GM18951 (cell line): ENCODE measurements at regions not wholly inside any gene's neighbourhood (a gene's known extent, or its start where the extent isn't known, plus 50 kb on each side); places are given as distances from the start of the nearest gene placed in this dataset.

Source experiments
- POLR2A ChIP-seq: IDR thresholded peaks from 4 replicates; pipeline ENCODE4 v1.6.1; 2011; ENCODE audit warnings: mild to moderate bottlenecking; ENCODE audit not compliant: insufficient read length, insufficient read depth; ENCODE audit errors: extremely low read depth
- in situ Hi-C: fragments of 300-500 bp; cut with MboI; formaldehyde crosslinking; loops from one replicate; pipeline ENCODE4 v1.12.0; 2022; ENCODE audit warnings: low sequenced_read_pairs, mixed read lengths, inconsistent platforms; ENCODE audit not compliant: unreplicated experiment

GRCh38 chr16:11459722-11460121 lies 114.5 kb downstream of the RMI2 start:
- no peak for TF ChIP-seq POLR2A
- in situ Hi-C loops, result no loop called here

- TF ChIP-seq POLR2A, result no peak
- in situ Hi-C loops, result no loop called here
Observed at GRCh38 chr16:11460820-11461594, 115.7 kb downstream of the RMI2 start.

GRCh38 chr16:11461595-11461990 lies 116.3 kb downstream of the RMI2 start:
- TF ChIP-seq POLR2A, result no peak
- in situ Hi-C loops, result no loop called here

DNA sequence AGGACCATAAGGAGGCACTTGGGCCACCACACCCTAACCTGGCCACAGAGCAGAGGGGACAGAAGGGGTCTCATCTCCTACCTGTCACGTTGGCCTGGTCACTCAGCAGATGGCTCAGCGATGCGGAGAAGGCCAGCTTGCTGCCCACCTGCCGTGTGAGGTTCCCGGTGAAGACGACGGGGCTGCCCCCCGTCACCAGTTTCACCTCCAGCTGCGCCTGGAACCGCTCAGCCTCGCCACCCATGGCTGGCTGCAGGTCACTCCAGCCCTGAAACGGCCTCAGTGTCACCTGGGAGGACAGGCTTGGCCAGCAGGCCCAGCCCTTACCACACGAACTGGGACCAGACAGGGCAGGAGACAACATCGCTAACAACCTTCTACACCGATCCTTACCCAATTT lies 116.8 kb downstream of the RMI2 start:
- no peak for TF ChIP-seq POLR2A
- in situ Hi-C loops, result no loop called here

GRCh38 chr16:11462861-11463260 lies 117.6 kb downstream of the RMI2 start:
- no peak for TF ChIP-seq POLR2A
- in situ Hi-C loops, result no loop called here

DNA sequence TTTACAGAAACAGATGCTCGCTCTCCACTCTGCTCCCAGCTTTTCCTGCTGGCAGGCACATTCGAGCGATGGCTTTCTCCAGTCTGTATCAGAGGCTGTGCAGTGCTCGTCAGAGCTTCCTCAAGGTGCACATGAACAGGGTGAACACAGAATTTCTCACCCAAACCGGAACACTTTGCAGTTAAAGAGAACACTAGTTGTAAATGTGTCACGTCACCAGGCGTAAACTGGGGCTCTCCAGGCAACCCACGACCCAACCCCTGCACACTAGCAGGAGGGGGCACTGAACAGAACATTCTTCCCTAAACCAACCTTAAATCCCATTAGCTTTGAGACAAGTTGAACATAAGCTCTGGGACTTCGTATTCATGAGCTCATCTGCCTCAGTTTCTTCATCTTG lies 119.0 kb downstream of the RMI2 start:
- in situ Hi-C loops, result no loop called here
- no peak for TF ChIP-seq POLR2A

DNA sequence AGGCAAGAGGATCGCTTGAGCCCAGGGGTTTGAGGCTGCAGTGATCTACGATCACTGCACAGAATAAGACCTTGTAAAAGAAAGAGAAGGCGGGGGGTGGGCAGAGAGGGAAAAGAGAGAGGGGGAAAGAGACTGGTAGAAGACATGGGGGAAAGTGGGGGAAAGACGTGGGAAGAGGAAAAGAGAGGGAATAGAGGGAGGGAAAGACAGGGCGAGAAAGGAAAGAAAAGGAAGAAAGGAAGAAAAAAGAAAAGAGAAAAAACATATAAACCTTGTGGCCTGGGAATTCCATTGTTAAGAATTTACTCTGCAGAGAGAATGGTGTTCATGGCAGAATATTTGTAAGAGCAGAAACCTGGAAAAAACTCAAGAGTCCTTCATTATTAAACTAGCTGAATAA lies 120.4 kb downstream of the RMI2 start:
- in situ Hi-C loops, result no loop called here

GRCh38 chr16:11470676-11471415 lies 115.9 kb downstream of the LITAF start:
- in situ Hi-C loops, result no loop called here
- TF ChIP-seq POLR2A, result no peak

More for the DNA sequence above, 120.4 kb downstream of the RMI2 start:
- no peak for TF ChIP-seq POLR2A

DNA sequence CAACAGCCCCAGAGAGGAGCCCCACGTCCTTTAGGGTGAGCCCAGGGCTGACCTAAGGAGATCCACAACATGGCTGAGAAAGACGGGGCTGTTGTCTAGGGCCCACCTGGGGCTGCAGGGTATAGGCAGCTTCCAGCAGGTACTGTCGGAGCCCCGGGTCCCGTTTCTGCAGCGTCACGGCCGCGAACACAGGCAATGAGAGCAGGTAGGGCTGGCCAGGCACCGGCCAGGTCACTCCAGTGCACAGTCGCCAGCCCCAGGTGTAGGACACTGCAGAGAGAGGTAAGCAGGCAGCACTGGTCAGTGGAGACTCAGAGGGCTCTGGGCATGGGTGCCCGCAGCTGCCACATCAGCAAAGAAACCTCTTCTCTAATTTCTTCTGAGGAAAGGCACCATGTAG lies 115.2 kb downstream of the LITAF start:
- in situ Hi-C loops, result no loop called here

GRCh38 chr16:11472410-11472809 lies 114.3 kb downstream of the LITAF start:
- TF ChIP-seq POLR2A, result no peak
- in situ Hi-C loops, result no loop called here

More for the DNA sequence above, 115.2 kb downstream of the LITAF start:
- TF ChIP-seq POLR2A, result no peak

DNA sequence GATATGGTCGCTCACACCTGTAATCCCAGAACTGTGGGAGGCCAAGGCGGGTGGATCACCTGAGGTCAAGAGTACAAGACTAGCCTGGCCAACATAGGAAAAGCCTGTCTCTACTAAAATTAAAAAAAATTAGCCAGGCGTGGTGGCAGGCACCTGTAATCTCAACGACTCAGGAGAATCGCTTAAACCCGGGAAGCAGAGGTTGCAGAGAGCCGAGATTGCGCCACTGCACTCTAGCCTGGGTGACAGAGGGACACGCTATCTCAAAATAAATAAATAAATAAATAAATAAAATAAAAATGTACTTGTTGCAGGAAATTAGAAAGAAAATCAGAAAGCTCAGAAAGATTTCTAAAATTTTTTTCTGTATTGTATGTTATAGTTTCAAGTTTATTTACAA lies 113.9 kb downstream of the LITAF start:
- TF ChIP-seq POLR2A, result no peak

GRCh38 chr16:11473728-11474127 lies 113.0 kb downstream of the LITAF start:
- no peak for TF ChIP-seq POLR2A
- in situ Hi-C loops, result no loop called here

More for the DNA sequence above, 113.9 kb downstream of the LITAF start:
- in situ Hi-C loops, result no loop called here

DNA sequence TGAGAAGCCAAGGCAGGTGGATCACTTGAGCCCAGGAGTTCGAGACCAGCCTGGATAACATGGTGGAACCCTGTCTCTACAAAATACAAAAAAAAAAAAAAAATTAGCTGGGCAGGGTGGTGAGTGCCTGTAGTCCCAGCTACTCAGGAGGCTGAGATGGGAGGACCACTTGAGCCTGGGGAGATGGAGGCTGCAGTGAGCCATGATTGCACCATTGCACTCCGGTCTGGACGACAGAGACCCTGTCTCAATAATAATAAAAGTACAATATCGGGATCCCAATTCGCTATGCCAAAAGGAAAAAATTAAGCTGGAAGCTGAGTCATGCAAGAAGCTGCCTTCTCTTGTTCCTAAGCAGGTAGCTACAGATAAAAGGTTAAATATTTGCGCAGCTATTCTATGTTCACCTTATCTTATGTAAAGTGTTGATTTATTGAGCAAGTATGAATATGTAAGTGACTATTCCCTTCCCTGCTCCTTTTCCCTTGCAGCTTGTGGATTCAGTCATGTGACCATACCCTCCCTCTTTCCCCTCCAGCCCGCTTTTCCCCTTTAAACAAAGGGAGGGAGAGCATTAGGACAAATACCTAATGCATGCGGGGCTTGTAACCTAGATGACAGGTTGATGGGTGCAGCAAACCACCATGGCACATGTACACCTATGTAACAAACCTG lies 112.0 kb downstream of the LITAF start:
- in situ Hi-C loops, result no loop called here
- TF ChIP-seq POLR2A, result no peak
